T-helper 2 cell treated with Interferon-gamma antibody and Interleukin-4, amounts not matched to agents 100 ng/mL and 5 ng/mL, for 36 hours (primary cell): ENCODE measurements at regions not wholly inside any gene's neighbourhood (a gene's known extent, or its start where the extent isn't known, plus 50 kb on each side); places are given as distances from the start of the nearest gene placed in this dataset.

Experiments used
- intact Hi-C: fragments of 100-400 bp; cut with micrococcal nuclease; formaldehyde crosslinking; loops from one replicate; pipeline ENCODE4 v1.15.1; 2023

GRCh38 chr16:65988024-65988595 is 378.4 kb upstream of the CDH5 start:
- intact Hi-C loops = no loop called here

- intact Hi-C loops = no loop called here
These were observed 382.2 kb upstream of the CDH5 start for GRCh38 chr16:65984296-65984695.

GRCh38 chr16:65981057-65981456 is 385.4 kb upstream of the CDH5 start:
- intact Hi-C loops = no loop called here

- intact Hi-C loops = no loop called here
These were observed 391.3 kb upstream of the CDH5 start for GRCh38 chr16:65975049-65975708.

GRCh38 chr16:65967376-65967775 is 399.1 kb upstream of the CDH5 start:
- intact Hi-C loops = no loop called here

- intact Hi-C loops = no loop called here
These were observed 400.9 kb upstream of the CDH5 start for GRCh38 chr16:65965628-65966027.

- intact Hi-C loops = no loop called here
These were observed 401.7 kb upstream of the CDH5 start for GRCh38 chr16:65964752-65965151.

GRCh38 chr16:65961476-65962143 is 404.9 kb upstream of the CDH5 start:
- intact Hi-C loops = no loop called here

GRCh38 chr16:65959983-65960382 is 406.5 kb upstream of the CDH5 start:
- intact Hi-C loops = no loop called here

- intact Hi-C loops = no loop called here
These were observed 408.4 kb upstream of the CDH5 start for GRCh38 chr16:65958086-65958485.

- intact Hi-C loops = no loop called here
These were observed 410.4 kb upstream of the CDH5 start for GRCh38 chr16:65956100-65956499.

- intact Hi-C loops = no loop called here
These were observed 412.0 kb upstream of the CDH5 start for GRCh38 chr16:65954446-65954845.

GRCh38 chr16:65950211-65950610 is 416.3 kb upstream of the CDH5 start:
- intact Hi-C loops = no loop called here

- intact Hi-C loops = no loop called here
These were observed 418.1 kb upstream of the CDH5 start for GRCh38 chr16:65948361-65948760.

- intact Hi-C loops = no loop called here
These were observed 418.5 kb upstream of the CDH5 start for GRCh38 chr16:65947951-65948350.

- intact Hi-C loops = no loop called here
These were observed 421.0 kb upstream of the CDH5 start for GRCh38 chr16:65945493-65945892.

GRCh38 chr16:65944361-65944760 is 422.1 kb upstream of the CDH5 start:
- intact Hi-C loops = no loop called here

GRCh38 chr16:65940711-65941110 is 425.8 kb upstream of the CDH5 start:
- intact Hi-C loops = no loop called here

- intact Hi-C loops = no loop called here
These were observed 428.4 kb upstream of the CDH5 start for GRCh38 chr16:65938083-65938482.

- intact Hi-C loops = no loop called here
These were observed 429.0 kb upstream of the CDH5 start for GRCh38 chr16:65937455-65937854.

GRCh38 chr16:65936096-65936495 is 430.4 kb upstream of the CDH5 start:
- intact Hi-C loops = no loop called here

- intact Hi-C loops = no loop called here
These were observed 432.0 kb upstream of the CDH5 start for GRCh38 chr16:65934443-65934842.

- intact Hi-C loops = no loop called here
These were observed 432.8 kb upstream of the CDH5 start for GRCh38 chr16:65933703-65934102.
